ENCODE measurements at regions not wholly inside any gene's neighbourhood (a gene's known extent, or its start where the extent isn't known, plus 50 kb on each side); places are given as distances from the start of the nearest gene placed in this dataset.

- no peak for TF ChIP-seq EZH2phosphoT487 (IDR thresholded peaks at IDR 0.05; ENCODE audit: unreplicated experiment)
- no peak for TF ChIP-seq EZH2 (IDR thresholded peaks at IDR 0.05; ENCODE audit: low read depth, unreplicated experiment)
- TF ChIP-seq, protein P1, sequence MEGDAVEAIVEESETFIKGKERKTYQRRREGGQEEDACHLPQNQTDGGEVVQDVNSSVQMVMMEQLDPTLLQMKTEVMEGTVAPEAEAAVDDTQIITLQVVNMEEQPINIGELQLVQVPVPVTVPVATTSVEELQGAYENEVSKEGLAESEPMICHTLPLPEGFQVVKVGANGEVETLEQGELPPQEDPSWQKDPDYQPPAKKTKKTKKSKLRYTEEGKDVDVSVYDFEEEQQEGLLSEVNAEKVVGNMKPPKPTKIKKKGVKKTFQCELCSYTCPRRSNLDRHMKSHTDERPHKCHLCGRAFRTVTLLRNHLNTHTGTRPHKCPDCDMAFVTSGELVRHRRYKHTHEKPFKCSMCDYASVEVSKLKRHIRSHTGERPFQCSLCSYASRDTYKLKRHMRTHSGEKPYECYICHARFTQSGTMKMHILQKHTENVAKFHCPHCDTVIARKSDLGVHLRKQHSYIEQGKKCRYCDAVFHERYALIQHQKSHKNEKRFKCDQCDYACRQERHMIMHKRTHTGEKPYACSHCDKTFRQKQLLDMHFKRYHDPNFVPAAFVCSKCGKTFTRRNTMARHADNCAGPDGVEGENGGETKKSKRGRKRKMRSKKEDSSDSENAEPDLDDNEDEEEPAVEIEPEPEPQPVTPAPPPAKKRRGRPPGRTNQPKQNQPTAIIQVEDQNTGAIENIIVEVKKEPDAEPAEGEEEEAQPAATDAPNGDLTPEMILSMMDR (conservative IDR thresholded peaks at IDR 0.05; ENCODE audit: low read depth in 2 of 2), result no peak
- no peak for TF ChIP-seq JUNB (IDR thresholded peaks at IDR 0.05; ENCODE audit: unreplicated experiment)
- no peak for TF ChIP-seq NANOG (IDR thresholded peaks at IDR 0.05; ENCODE audit: borderline replicate concordance)
- TF ChIP-seq, protein P2, sequence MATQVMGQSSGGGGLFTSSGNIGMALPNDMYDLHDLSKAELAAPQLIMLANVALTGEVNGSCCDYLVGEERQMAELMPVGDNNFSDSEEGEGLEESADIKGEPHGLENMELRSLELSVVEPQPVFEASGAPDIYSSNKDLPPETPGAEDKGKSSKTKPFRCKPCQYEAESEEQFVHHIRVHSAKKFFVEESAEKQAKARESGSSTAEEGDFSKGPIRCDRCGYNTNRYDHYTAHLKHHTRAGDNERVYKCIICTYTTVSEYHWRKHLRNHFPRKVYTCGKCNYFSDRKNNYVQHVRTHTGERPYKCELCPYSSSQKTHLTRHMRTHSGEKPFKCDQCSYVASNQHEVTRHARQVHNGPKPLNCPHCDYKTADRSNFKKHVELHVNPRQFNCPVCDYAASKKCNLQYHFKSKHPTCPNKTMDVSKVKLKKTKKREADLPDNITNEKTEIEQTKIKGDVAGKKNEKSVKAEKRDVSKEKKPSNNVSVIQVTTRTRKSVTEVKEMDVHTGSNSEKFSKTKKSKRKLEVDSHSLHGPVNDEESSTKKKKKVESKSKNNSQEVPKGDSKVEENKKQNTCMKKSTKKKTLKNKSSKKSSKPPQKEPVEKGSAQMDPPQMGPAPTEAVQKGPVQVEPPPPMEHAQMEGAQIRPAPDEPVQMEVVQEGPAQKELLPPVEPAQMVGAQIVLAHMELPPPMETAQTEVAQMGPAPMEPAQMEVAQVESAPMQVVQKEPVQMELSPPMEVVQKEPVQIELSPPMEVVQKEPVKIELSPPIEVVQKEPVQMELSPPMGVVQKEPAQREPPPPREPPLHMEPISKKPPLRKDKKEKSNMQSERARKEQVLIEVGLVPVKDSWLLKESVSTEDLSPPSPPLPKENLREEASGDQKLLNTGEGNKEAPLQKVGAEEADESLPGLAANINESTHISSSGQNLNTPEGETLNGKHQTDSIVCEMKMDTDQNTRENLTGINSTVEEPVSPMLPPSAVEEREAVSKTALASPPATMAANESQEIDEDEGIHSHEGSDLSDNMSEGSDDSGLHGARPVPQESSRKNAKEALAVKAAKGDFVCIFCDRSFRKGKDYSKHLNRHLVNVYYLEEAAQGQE (IDR thresholded peaks at IDR 0.05; ENCODE audit: unreplicated experiment), result no peak
Observed at GRCh38 chr2:64201151-64201550, 56.9 kb upstream of the PELI1 start.

Data from GM23338 (cell line).